HG02852 (cell line): ENCODE measurements at regions not wholly inside any gene's neighbourhood (a gene's known extent, or its start where the extent isn't known, plus 50 kb on each side); places are given as distances from the start of the nearest gene placed in this dataset.
"Not testable (repeated sequence)": the region's sequence is repeated elsewhere in the genome, so short reads cannot be mapped to it uniquely, and the experiment has no call there.

Experiments
- ATAC-seq: cut with Tn5 transposase; IDR thresholded peaks from one replicate; pipeline ENCODE4 v1.9.1; 2021; ENCODE audit warnings: mild to moderate bottlenecking, moderate library complexity; ENCODE audit not compliant: unreplicated experiment

DNA sequence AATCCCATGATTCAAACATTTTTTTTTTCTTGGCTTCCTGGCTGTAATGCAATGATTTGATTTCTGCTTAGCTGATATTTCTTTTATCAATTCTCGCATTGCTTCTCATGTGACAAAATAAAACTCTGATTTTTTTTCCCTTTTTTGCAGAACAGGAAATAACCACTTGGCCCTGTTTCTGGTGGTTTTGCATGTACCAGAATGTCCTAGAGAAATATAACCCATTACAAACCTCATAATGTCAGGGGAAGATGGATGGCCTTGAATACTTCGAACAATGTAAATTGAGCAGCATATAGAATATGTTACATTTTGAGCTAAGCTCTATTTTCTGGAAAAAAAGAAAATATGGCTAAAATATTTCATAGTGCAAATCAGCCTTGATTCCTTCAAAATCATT is 275.6 kb downstream of the RAP2B start:
- ATAC-seq = no peak

DNA sequence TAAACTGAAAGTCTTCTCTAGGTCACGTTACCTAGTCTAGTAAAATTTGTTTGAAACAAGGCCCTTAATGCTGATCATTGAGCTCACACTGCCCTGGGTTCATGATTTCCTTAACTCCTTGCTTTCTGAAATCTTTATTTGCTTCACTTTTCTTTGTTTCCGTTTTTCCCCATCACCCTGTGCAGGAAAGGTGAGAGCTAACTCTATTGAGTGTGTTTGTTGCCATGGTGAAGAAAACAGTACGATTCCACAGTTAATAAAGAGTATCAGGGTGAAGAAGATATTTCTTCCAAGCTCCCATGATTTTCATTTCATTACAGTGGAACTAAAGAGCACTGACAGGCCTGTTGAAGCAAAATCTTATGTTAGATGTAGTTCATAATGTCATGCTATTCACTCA is 276.2 kb downstream of the RAP2B start:
- no peak for ATAC-seq

DNA sequence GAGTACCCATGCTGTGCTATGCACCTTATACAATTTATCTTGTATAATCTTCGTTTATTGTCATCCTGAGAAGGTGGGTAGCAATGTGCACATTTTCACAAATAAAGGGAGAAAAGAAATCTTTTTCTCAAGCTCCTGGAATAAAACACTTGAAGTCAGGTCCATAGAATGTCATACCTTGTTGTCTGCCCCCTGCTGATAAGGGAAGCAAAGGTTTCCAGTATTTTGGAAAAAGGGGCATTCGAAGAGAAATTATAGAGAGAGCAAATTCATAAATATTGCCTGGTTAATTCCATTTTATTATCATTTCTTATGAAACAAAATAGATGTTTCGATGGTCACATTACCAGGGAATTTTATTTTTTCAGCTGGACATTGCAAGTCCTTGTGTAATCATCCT is 277.8 kb downstream of the RAP2B start:
- no peak for ATAC-seq

DNA sequence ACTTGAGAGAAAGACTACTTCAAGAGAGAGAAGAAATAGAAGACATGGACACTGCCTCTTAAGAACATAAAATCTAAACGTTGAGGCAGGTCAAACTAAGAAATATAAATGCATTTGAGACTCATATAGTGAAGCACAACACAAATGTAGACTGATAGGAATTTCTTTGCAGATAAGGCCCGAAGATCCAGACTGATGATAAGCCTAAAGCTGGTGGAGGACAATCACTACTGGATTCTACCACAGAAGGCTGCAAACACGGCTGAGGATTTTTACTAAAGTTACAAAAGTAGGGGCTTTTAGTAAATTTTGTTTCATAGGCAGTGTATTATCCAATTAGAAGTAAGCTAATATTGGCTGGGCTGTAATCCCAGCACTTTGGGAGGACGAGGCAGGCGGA is 278.3 kb downstream of the RAP2B start:
- no peak for ATAC-seq

DNA sequence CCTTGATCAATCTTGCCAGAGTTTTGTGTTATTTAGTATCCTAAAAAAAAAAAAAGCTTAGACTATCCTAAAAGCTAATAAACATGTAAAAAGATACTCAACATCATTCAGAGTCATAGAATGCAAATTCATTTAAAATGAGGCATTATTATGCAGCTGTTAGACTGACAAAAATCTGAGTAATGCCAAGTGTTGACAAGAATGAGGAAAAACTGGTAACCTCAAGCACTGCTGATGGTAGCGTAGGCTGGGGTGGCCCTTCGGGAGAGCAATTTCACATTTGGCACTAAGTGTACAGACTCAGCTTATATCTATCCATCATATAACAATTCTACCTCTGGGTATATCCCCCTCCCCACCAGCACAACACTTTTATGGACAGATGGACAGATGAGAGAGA is 280.4 kb downstream of the RAP2B start:
- no peak for ATAC-seq

DNA sequence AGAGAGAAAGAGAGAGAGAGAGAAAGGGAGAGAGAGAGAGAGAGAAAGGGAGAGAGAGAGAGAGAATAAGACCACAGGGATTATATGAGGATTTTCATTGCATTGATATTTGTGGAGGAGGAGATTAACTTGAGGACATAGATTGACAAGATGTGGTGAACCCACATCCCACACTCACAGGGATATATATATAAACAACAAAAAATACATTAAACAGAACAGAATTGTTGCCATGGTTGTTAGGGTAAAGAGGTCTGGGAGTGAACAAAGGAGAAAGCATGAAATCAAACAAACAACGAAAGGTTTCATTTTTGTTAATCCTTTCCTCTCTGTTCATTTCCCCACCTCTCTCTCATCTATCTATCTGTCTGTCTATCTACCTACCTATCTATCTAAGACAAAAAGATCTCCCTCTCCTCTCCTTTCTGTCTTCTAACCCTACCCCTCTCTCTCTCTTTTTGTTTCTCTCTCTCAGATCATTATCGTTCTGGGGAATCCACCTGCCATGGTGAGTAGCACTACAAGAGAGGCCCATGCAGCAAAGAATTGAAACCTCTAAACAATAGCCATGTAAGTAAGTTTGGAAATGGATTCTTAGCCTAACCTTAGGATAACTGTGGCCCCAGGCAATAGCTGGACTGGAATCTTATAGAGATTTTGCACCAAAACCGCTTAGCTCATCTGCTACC is 280.9 kb downstream of the RAP2B start:
- no peak for ATAC-seq

DNA sequence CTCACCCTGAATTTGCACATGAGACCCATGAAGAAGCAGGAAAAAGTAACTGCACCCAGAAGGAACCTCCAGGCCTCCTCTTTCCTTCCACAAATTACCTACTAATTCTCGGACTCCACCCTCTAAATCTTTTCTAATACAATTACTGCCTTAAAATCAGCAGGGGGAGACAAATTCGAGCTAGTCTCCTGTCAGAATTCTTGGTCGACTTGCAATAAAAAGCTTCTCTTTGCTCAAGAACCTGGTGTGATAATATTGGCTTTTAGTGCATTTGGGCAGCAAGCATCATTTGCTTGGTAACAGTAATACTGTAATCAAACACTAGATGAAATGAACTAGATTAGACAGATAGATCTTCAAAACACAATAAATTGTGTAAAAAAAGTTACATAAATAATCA is 281.9 kb downstream of the RAP2B start:
- no peak for ATAC-seq

DNA sequence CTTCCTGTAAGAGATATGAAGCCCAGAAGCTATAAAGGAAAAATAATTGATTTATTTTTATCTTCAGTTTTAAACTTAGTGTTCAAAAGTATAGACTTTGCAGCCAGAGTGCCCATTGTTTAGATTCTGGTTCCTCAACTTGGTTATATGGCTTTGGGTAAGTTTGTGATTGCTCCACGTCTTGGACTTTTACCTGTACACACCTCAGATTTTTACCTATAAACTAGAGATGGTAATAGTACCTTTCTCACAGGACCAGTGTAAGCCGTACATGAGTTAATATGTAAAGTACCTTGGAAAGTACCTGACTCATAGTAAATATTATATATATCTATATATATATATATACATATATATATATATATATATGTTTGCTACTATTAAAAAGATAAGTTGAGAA is 283.8 kb downstream of the RAP2B start:
- no peak for ATAC-seq

DNA sequence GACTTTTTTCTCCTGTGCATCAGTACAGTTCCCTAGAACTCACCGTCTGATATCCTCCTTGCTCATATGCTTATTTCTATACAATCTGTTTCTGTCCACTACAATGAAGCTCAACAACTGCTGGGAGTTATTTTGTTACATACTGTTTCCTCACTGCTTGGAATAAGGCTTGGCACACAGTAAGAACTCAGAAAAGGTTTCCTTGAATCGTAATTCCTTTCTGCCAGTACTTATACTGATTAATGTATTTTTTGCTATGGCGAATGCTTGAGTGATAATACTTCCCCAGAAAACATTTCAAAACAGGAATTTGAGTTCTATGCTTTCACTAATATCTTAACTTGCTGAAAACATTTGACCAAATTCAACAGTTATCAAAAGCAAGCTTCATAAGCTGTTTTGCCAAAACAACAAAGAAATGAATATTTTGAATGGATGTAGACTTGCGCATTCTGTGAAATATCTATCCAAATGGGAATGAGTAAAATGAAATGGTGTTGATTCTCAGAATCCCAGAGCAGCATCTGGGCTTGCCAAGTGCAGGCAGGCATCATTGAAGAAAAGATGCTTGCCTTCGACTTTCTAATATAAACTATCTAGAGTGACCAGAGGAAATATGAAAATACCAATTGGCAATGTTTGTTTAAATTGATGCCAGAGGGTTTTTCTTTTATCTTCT is 286.3 kb downstream of the RAP2B start:
- ATAC-seq = no peak

DNA sequence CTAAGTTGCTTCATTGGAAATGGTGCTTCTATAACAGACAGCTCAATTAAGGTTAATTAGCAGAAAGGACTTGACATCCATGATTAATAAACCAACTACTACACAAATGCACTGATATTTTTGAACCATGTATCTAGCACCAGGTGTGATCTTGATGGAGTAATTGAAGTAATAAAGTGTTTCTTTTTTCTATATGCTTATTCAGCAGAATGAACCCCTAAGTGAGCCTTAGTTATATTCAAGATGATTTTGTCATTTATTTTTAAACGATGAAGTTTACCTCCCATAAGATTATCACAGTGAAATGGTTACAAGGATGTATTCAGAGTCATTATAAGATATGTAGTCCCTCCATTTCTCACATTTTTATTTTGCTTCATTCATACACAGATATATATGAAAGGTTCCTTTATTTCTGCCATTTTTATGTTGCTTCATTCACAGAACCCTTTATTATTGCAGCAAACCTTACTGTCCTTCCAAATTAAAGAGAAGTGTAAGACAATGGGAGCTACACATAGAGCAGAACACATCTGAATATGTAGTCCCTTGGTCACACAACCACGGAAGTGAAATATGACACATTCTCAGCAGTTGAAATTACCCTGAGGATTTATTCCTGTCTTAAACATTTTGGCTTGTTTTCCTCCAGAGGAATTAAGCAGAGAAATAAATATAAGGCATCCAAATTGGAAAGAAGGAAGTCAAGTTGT is 295.0 kb downstream of the RAP2B start:
- no peak for ATAC-seq

DNA sequence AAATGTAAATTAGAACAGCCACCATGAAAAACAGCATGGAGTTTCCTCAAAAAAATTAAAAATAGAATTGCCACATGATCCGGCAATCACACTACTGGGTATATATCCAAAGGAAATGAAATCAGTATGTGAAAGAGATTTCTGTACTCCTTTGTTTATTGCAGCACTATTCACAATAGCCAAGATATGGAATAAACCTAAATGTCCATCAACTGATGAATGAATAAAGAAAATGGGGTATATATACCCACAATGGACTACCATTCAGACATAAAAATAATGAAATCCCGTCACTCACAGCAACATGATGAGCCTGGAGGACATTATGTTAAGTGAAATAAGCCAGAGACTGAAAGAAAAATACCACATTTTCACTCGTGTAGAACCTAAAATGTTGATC is 296.9 kb downstream of the RAP2B start:
- no peak for ATAC-seq

DNA sequence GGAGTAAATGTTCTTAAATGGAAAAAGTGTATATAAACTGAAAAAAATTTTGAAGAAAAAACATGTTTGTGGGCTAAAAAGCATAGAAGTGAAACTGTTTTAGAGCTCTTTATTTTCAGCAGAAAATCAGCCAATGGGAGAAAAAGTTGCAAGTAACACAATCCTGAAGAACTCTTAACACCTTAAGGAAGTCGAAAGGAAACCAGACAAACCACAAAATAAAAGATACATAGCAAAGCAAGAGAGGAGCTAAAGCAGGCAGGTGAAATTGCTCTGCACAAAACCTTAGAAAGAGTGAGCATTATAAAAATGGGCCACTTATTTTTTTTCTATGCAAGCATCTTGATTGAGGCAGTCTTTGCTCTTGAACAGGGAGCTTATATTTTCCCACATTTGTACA is 300.5 kb downstream of the RAP2B start:
- no peak for ATAC-seq

DNA sequence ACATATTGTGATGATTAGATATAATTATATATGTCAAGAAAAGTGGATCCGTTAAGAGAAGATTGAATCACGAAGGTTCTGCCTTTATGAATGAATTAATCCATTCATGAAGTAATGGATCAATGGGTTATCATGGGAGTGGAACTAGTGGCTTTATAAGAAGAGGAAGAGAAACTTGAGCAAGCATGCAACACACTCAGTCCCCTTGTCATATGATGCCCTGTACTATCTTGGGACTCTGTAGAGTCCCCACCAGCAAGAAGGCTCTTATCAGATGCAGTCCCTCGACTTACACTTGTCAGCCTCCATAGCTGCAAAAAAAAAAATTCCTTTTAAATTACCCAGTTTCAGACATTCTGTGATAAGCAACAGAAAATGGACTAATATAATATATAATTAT is 301.9 kb downstream of the RAP2B start:
- peak; percentile 94 for ATAC-seq

DNA sequence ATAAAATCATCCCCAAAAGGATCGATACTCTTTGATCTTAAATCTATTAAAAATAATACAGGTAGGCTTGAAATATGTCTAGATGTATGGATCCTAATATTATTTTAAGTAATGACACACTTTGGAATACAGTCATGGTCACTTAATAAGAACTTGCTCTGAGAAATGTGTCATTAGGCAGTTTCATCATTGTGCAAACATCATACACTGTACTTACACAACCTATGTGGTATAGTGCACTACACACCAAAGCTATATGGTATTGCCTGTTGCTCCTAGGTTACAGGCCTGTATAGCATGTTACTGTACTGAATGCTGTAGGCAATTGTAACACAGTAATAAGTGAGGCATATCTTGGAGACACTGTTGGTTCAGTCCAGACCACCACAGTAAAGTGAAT is 307.1 kb downstream of the RAP2B start:
- ATAC-seq = no peak

DNA sequence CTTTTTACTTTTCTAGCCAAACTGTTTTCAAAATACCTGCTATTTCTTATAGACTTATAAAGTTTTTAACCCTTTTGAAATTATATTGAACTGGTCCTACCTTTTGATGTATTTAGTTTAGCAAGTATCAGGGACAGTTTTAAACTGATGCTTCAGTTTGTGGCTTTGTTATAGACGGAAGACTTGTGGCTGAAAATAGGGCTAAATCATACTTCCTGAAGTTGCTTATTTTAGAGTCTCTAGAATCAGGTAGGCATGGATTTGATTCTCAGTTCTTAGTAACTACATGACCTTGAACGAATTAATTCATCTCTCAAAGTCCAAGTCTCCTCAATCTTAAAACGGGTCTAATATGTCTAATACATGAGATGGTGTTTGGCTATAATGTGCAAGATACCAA is 322.8 kb downstream of the RAP2B start:
- no peak for ATAC-seq

DNA sequence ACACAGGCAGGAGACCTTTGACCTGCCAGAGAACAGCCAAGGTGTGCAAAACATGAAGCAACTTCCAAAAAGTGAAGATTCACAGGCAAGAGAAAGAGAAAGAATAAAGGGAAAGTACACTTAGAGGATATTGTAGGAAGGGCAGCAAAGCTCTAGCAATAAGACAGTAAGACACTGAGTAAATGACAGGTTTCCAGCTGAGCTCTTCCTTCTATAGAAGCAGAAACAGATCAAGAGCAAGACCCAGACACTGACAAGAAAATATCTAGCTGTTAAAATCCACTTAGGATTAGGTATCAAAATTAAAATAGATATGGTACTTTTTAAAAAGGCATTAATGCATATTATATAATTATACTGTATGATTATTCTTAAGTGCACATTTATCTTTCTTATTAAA is 333.4 kb downstream of the RAP2B start:
- no peak for ATAC-seq

DNA sequence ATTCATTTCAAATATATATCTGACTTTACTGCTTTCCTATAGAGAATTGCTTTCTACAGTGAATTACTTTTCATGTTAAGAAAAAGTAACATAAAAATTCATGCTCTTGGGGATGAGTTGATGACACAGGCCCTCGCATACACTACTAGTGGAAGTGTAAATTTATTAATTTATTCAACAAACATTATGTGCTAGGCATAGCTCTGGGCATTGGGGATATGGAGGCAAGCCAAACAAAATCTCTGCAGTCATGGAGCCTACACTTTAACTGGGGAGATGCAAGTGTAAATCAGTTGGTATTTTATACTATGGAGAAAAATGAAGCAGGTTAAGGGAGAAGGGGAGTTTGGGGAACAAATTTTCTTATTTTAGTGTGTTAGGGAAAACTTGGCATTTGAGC is 340.7 kb downstream of the RAP2B start:
- ATAC-seq = no peak

DNA sequence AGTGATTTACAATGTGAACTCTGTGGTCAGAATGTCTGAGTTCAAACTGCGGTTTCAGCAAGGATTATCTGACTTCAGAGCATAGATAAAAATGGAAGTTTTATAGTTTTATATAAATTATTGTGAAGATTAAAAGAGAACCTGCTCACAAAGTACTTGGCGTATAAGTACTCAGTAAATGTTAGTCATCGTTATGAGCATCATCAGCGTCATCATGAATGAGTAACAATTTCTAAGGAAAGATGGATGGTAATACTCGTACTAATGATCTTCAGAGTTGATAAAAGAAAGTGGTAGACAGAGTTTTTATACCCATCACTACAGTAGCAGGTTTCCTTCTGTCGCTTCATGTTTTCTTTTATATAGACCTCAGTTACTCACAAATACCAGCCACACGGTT is 341.8 kb downstream of the RAP2B start:
- ATAC-seq = no peak

DNA sequence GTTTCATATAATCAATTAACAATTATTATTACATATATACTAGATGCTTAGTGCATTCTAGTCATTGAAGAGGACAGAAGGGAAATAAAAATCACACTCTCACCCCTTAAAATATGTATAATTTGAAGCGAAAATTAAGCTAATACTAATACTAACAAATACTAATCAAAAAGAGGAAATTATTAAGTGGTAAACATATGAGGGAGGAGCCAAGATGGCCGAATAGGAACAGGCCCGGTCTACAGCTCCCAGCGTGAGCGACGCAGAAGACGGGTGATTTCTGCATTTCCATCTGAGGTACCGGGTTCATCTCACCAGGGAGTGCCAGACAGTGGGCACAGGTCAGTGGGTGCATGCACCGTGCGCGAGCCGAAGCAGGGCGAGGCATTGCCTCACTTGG is 344.2 kb downstream of the RAP2B start:
- ATAC-seq = not testable (repeated sequence)

DNA sequence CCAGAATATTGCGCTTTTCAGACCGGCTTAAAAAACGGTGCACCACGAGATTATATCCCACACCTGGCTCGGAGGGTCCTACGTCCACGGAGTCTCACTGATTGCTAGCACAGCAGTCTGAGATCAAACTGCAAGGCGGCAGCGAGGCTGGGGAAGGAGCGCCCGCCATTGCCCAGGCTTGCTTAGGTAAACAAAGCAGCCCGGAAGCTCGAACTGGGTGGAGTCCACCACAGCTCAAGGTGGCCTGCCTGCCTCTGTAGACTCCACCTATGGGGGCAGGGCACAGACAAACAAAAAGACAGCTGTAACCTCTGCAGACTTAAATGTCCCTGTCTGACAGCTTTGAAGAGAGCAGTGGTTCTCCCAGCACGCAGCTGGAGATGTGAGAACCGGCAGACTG is 344.7 kb downstream of the RAP2B start:
- not testable (repeated sequence) for ATAC-seq

DNA sequence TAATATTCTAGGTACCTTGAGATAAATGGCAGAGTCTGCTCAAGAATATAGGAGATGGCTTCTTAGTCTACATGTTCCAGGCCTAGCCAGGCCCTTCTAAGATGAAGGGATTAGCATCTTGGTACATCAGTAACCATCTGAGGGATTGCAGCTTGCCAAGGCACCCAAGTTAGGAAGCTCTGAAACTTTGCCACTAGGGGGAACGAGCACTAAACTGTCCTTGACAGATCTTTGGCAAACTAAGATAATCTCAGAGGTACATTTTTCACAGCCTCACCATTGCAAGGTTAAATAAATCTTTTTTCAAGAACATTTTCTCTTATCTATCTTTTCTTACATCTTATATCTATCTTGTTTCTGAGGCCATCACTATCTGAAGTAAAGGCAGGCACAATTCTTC is 351.2 kb downstream of the RAP2B start:
- ATAC-seq = no peak

DNA sequence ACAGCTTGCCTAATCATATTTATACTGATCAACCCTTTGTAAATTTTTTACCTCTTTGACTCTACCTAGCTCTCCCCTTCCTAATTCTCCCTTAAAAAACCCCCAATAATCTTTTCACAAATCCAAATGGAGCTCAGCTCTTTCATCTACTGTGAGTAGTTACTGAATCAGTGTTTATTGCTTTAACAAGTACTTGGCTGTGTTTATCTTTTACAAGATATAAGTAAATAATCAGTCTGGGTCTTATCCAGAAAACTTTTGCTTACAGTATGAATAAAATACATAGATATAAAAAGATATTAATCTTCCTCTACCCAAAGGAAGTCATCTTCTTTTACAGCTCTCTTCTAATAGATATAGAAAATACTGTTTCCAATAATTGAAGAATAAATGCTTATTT is 366.4 kb downstream of the RAP2B start:
- no peak for ATAC-seq
